Nucleus accumbens (tissue), 56 donors: ENCODE measurements at regions not wholly inside any gene's neighbourhood (a gene's known extent, or its start where the extent isn't known, plus 50 kb on each side); places are given as distances from the start of the nearest gene placed in this dataset.
A peak's percentile ranks its signal among the peaks of the same experiment; 100 is the strongest.
"Not testable (repeated sequence)": the region's sequence is repeated elsewhere in the genome, so short reads cannot be mapped to it uniquely, and the experiment has no call there.

Experiments
- DNase-seq, 56 donors: peaks; one replicate each; lab custom pipeline; 2025; lab: John Stamatoyannopoulos, UW

GRCh38 chr6:144597511-144597910 lies 312.4 kb downstream of the UTRN start:
- no peak for DNase-seq

- no peak for DNase-seq
Observed at GRCh38 chr6:144599615-144600014, 314.5 kb downstream of the UTRN start.

- DNase-seq, result no peak
Observed at GRCh38 chr6:144601221-144601620, 316.1 kb downstream of the UTRN start.

- no peak for DNase-seq
Observed at GRCh38 chr6:144602523-144603180, 317.5 kb downstream of the UTRN start.

- DNase-seq, result no peak
Observed at GRCh38 chr6:144606083-144606482, 320.9 kb downstream of the UTRN start.

GRCh38 chr6:144607998-144608735 lies 323.0 kb downstream of the UTRN start:
- DNase-seq, result no peak

- DNase-seq, result no peak
Observed at GRCh38 chr6:144612811-144613210, 327.7 kb downstream of the UTRN start.

GRCh38 chr6:144613859-144614258 lies 328.7 kb downstream of the UTRN start:
- peak in 1 of 56 donors; percentile 8 for DNase-seq

GRCh38 chr6:144615870-144616269 lies 330.7 kb downstream of the UTRN start:
- no peak for DNase-seq

GRCh38 chr6:144617191-144617590 lies 332.1 kb downstream of the UTRN start:
- DNase-seq, result no peak

GRCh38 chr6:144617708-144618107 lies 332.6 kb downstream of the UTRN start:
- no peak for DNase-seq

GRCh38 chr6:144619966-144620365 lies 334.8 kb downstream of the UTRN start:
- no peak for DNase-seq

- DNase-seq, result no peak
Observed at GRCh38 chr6:144621332-144621731, 336.2 kb downstream of the UTRN start.

- DNase-seq, result no peak
Observed at GRCh38 chr6:144624246-144624645, 339.1 kb downstream of the UTRN start.

- no peak for DNase-seq
Observed at GRCh38 chr6:144624716-144625115, 339.6 kb downstream of the UTRN start.

- DNase-seq, result no peak
Observed at GRCh38 chr6:144630857-144631256, 345.7 kb downstream of the UTRN start.

GRCh38 chr6:144632266-144632665 lies 347.1 kb downstream of the UTRN start:
- no peak for DNase-seq

GRCh38 chr6:144633886-144634285 lies 348.8 kb downstream of the UTRN start:
- DNase-seq, result no peak

GRCh38 chr6:144634371-144634770 lies 349.2 kb downstream of the UTRN start:
- DNase-seq, result no peak

GRCh38 chr6:144635051-144635450 lies 349.9 kb downstream of the UTRN start:
- DNase-seq, result no peak

GRCh38 chr6:144636025-144636424 lies 350.9 kb downstream of the UTRN start:
- DNase-seq, result not testable (repeated sequence)

GRCh38 chr6:144637541-144637940 lies 352.4 kb downstream of the UTRN start:
- no peak for DNase-seq
